Endothelial cell of umbilical vein (primary cell): ENCODE measurements at regions not wholly inside any gene's neighbourhood (a gene's known extent, or its start where the extent isn't known, plus 50 kb on each side); places are given as distances from the start of the nearest gene placed in this dataset.

ENCODE experiments used
- BruUV-seq: library from RNA; stranded (reverse); fragments of 400-500 nt; replicated peaks from 2 replicates; lab custom pipeline; 2021; lab: Mats Ljungman, UMichigan
- CTCF ChIA-PET: fragments of 300-600, 350-600 bp; sonication (Branson Sonifier 250); formaldehyde crosslinking; loops from one replicate; lab custom pipeline; 2021; ENCODE audit warnings: antibody characterized with exemption, inconsistent platforms; lab: Charles Lee
- POLR2A ChIA-PET: fragments of 300-600, 350-600 bp; sonication (Branson Sonifier 250); formaldehyde crosslinking; loops from one replicate; lab custom pipeline; 2021; ENCODE audit warnings: antibody characterized with exemption, inconsistent platforms; lab: Charles Lee
- DNase-seq: peaks from one replicate; pipeline ENCODE4 v3.0.0-alpha.2; 2011; ENCODE audit warnings: low read depth, low spot score
- FAIRE-seq: peaks from 2 replicates; lab custom pipeline; 2011; peaks lifted over from hg19 to GRCh38; lab: Jason Lieb, UNC
- H2AFZ ChIP-seq: 2 replicates; pipeline ENCODE4 v1.6.0; 2012; ENCODE audit warnings: low read depth, low read length, control low read depth, inconsistent platforms
- H3K27ac ChIP-seq: 2 replicates; pipeline ENCODE4 v1.5.1; 2011; ENCODE audit warnings: low read depth, mild to moderate bottlenecking, control low read depth, low read length, moderate library complexity; ENCODE audit not compliant: insufficient read depth
- H3K27me3 ChIP-seq, 2 experiments: 2 replicates each; pipeline versions ENCODE4 v1.6.0 to v1.6.1; 2011; ENCODE audit warnings: low read length in 2 of 2, mixed read lengths in 1 of 2; ENCODE audit not compliant: control insufficient read depth in 2 of 2, insufficient read depth in 2 of 2
- H3K36me3 ChIP-seq, 2 experiments: 2 replicates in 1 of 2; 3 replicates in 1 of 2; pipeline ENCODE4 v1.5.1; 2011; ENCODE audit warnings: low read length in 2 of 2, mild to moderate bottlenecking in 1 of 2, moderate library complexity in 1 of 2; ENCODE audit not compliant: control insufficient read depth in 2 of 2, insufficient read depth in 2 of 2; ENCODE audit errors: extremely low read depth in 1 of 2
- H3K4me1 ChIP-seq: 3 replicates; pipeline ENCODE4 v1.5.1; 2011; ENCODE audit warnings: mild to moderate bottlenecking, low read length; ENCODE audit not compliant: control insufficient read depth, insufficient read depth; ENCODE audit errors: extremely low read depth
- H3K4me2 ChIP-seq: 2 replicates; pipeline ENCODE4 v1.6.1; 2011; ENCODE audit warnings: low read length, control low read depth, mixed read lengths; ENCODE audit not compliant: insufficient read depth
- H3K4me3 ChIP-seq, 3 experiments: fragments of 200-600 bp in 1 of 3; sonication (generic), shearing (Covaris generic) in 1 of 3; replicated peaks in 1 of 3; 2 replicates each; pipeline ENCODE4 v1.5.1; 2011 to 2016; ENCODE audit warnings: control low read depth in 3 of 3, low read length in 3 of 3, mild to moderate bottlenecking in 2 of 3, inconsistent platforms in 1 of 3, low read depth in 1 of 3, moderate library complexity in 1 of 3; ENCODE audit not compliant: insufficient read depth in 1 of 3
- H3K79me2 ChIP-seq: 2 replicates; pipeline ENCODE4 v1.6.0; 2012; ENCODE audit warnings: low read length, inconsistent platforms; ENCODE audit not compliant: control insufficient read depth, insufficient read depth
- H3K9ac ChIP-seq: replicated peaks from 2 replicates; pipeline ENCODE3; 2011; ENCODE audit warnings: low read length, control low read depth; ENCODE audit not compliant: insufficient read depth; ENCODE audit errors: extremely low read depth
- H3K9me1 ChIP-seq: replicated peaks from 3 replicates; pipeline ENCODE4 v1.6.0; 2011; ENCODE audit warnings: mild to moderate bottlenecking, low read length; ENCODE audit not compliant: control insufficient read depth, insufficient read depth; ENCODE audit errors: extremely low read depth
- H3K9me3 ChIP-seq: replicated peaks from 2 replicates; pipeline ENCODE4 v1.5.1; 2012; ENCODE audit warnings: low read length, inconsistent platforms; ENCODE audit not compliant: control insufficient read depth, insufficient read depth
- H4K20me1 ChIP-seq: replicated peaks from 2 replicates; pipeline ENCODE3; 2011; ENCODE audit warnings: mild to moderate bottlenecking, low read length; ENCODE audit not compliant: control insufficient read depth, insufficient read depth; ENCODE audit errors: extremely low read depth
- CTCF ChIP-seq, 2 donors: IDR thresholded peaks; 1 replicate in 1 of 2; 2 replicates in 1 of 2; pipeline ENCODE4 v1.5.1; 2011; ENCODE audit warnings: low read length in 2 of 2, mild to moderate bottlenecking in 2 of 2, moderate library complexity in 2 of 2, control low read depth in 1 of 2, inconsistent platforms in 1 of 2, low read depth in 1 of 2; ENCODE audit not compliant: insufficient read depth in 1 of 2; ENCODE audit errors: extremely low read depth in 1 of 2
- EZH2 ChIP-seq: IDR thresholded peaks from 2 replicates; pipeline ENCODE4 v1.6.1; 2012; ENCODE audit warnings: borderline replicate concordance, low read depth, mild to moderate bottlenecking, moderate library complexity, low read length, inconsistent platforms; ENCODE audit not compliant: severe bottlenecking
- FOS ChIP-seq: IDR thresholded peaks from 2 replicates; pipeline ENCODE4 v1.6.1; 2011; ENCODE audit warnings: mild to moderate bottlenecking, low read length, moderate library complexity, borderline replicate concordance; ENCODE audit not compliant: insufficient read depth
- GATA2 ChIP-seq: IDR thresholded peaks from 2 replicates; pipeline ENCODE4 v1.7.0; 2011; ENCODE audit warnings: low read depth, mild to moderate bottlenecking, moderate library complexity, mixed read lengths, low read length; ENCODE audit not compliant: insufficient read length, insufficient read depth
- JUN ChIP-seq: IDR thresholded peaks from 2 replicates; pipeline ENCODE4 v1.6.1; 2011; ENCODE audit warnings: borderline replicate concordance, low read depth; ENCODE audit not compliant: insufficient read length, insufficient read depth
- MAX ChIP-seq: IDR thresholded peaks from 2 replicates; pipeline ENCODE4 v1.6.1; 2011; ENCODE audit not compliant: insufficient read depth, insufficient read length
- MYC ChIP-seq: IDR thresholded peaks from one replicate; pipeline ENCODE4 v1.6.1; 2011; ENCODE audit warnings: mild to moderate bottlenecking, low read depth, low read length
- POLR2A ChIP-seq: IDR thresholded peaks from 2 replicates; pipeline ENCODE4 v1.6.1; 2012; ENCODE audit warnings: low read depth, mild to moderate bottlenecking, control low read depth, low read length
- POLR2AphosphoS5 ChIP-seq: IDR thresholded peaks from 2 replicates; pipeline ENCODE4 v1.6.1; 2012; ENCODE audit warnings: low read depth, mild to moderate bottlenecking, control low read depth, low read length, moderate library complexity; ENCODE audit not compliant: insufficient read depth
- dilution Hi-C: fragments of 300-500 bp; cut with MboI; formaldehyde crosslinking; loops from one replicate; pipeline ENCODE4 v1.15.0; 2019; ENCODE audit warnings: low sequenced_read_pairs; ENCODE audit not compliant: extremely low pct_ligation_motif_present
- intact Hi-C: fragments of 100-400 bp; cut with micrococcal nuclease; formaldehyde crosslinking; loops from one replicate; pipeline ENCODE4 v1.10.0; 2022

GRCh38 chr1:177659281-177659680 lies 310.6 kb downstream of the SEC16B start:
- H3K27ac ChIP-seq = no peak overlapping the region
- dilution Hi-C loops (no loop called here), intact Hi-C loops (no loop called here)
- H3K4me1 ChIP-seq = no peaks in the 10 kb centered on the region
- TF ChIP-seq JUN = no peak
- FAIRE-seq = no peak
- H3K9me3 ChIP-seq = no peaks in the 10 kb centered on the region
- no peaks in the 10 kb centered on the region for H4K20me1 ChIP-seq
- H3K27me3 ChIP-seq = no peaks in the 10 kb centered on the region
- H3K4me2 ChIP-seq = no peak overlapping the region
- no peaks in the 10 kb centered on the region for H3K79me2 ChIP-seq
- H2AFZ ChIP-seq = no peak overlapping the region
- H3K9ac ChIP-seq = no peak overlapping the region
- ChIA-PET POLR2A (no interaction called here), CTCF (no interaction called here)
- no peak for DNase-seq
- no peak overlapping the region for H3K4me3 ChIP-seq
- H3K36me3 ChIP-seq = no peaks in the 10 kb centered on the region
- no peaks in the 10 kb centered on the region for H3K9me1 ChIP-seq
- no TSS peak for BruUV-seq

GRCh38 chr1:177656598-177656997 lies 313.3 kb downstream of the SEC16B start:
- H3K79me2 ChIP-seq = no peaks in the 10 kb centered on the region
- TF ChIP-seq FOS (no peak), GATA2 (no peak), MYC (no peak), JUN (no peak), EZH2 (no peak), POLR2A (no peak), MAX (no peak), CTCF (IDR thresholded peaks at IDR 0.05; ENCODE audit: extremely low read depth in 1 of 2, insufficient read depth in 1 of 2, low read depth in 1 of 2, low read length in 2 of 2) (no peak), POLR2AphosphoS5 (no peak)
- H3K9ac ChIP-seq = no peak overlapping the region
- H3K27me3 ChIP-seq = no peaks in the 10 kb centered on the region
- CTCF ChIA-PET = no interaction called here
- H3K27ac ChIP-seq = no peak overlapping the region
- no peaks in the 10 kb centered on the region for H3K9me1 ChIP-seq
- no peak overlapping the region for H3K4me3 ChIP-seq
- no peak overlapping the region for H3K4me2 ChIP-seq
- no TSS peak for BruUV-seq
- no peak overlapping the region for H2AFZ ChIP-seq
- intact Hi-C loops = no loop called here
- no peaks in the 10 kb centered on the region for H3K4me1 ChIP-seq
- H3K36me3 ChIP-seq = no peaks in the 10 kb centered on the region
- DNase-seq = no peak
- dilution Hi-C loops = no loop called here
- no peak for FAIRE-seq
- no peaks in the 10 kb centered on the region for H3K9me3 ChIP-seq
- POLR2A ChIA-PET = no interaction called here
- no peaks in the 10 kb centered on the region for H4K20me1 ChIP-seq
